ENCODE measurements at regions not wholly inside any gene's neighbourhood (a gene's known extent, or its start where the extent isn't known, plus 50 kb on each side); places are given as distances from the start of the nearest gene placed in this dataset.

DNA sequence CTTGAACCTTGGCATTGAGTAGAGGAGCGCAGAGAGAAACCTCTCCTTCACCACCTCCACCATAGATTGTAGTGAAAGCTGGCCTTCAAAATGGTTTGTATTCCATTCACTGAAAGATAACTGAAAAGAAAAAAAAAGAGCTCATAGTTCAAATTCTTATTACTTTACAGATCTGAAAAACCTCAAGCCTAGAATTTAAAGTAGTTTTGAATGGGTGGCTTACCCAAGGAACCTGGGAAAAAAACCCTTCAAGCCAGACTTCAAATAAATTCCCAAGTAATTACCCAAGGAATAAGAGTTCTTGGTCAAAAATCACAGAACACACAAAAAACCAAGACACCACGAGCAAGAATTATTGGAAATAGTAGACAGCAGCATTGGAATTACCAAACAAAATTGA, 83.6 kb upstream of the TMEM33 start:
- no peak overlapping the region for H3K9ac ChIP-seq (ENCODE audit: low read length)
- TF ChIP-seq ZNF274 (IDR thresholded peaks at IDR 0.05; ENCODE audit: low read depth, low read length) (no peak), EGR1 (IDR thresholded peaks at IDR 0.05; ENCODE audit: low read depth) (no peak), ZFX (IDR thresholded peaks at IDR 0.05) (no peak), ATF3 (IDR thresholded peaks at IDR 0.05) (no peak), TCF7L2 (IDR thresholded peaks at IDR 0.05; ENCODE audit: borderline replicate concordance, extremely low read depth, insufficient read depth, insufficient read length) (no peak), JUND (IDR thresholded peaks at IDR 0.05) (no peak), SP1 (IDR thresholded peaks at IDR 0.05; ENCODE audit: low read depth) (no peak), SRF (IDR thresholded peaks at IDR 0.05; ENCODE audit: low read depth) (no peak), EZH2 (IDR thresholded peaks at IDR 0.05) (no peak), POLR2AphosphoS5 (IDR thresholded peaks at IDR 0.05; ENCODE audit: low read depth, low read length) (no peak), SIN3A (IDR thresholded peaks at IDR 0.05; ENCODE audit: low read depth) (no peak), YY1 (IDR thresholded peaks at IDR 0.05; ENCODE audit: extremely low read depth, insufficient replicate concordance, low read depth, low read length) (no peak), MAX (IDR thresholded peaks at IDR 0.05) (no peak), CBX3 (IDR thresholded peaks at IDR 0.05; ENCODE audit: low read depth) (no peak), RAD21 (IDR thresholded peaks at IDR 0.05; ENCODE audit: low read depth) (no peak), CEBPB (IDR thresholded peaks at IDR 0.05; ENCODE audit: low read depth) (no peak), FOSL1 (IDR thresholded peaks at IDR 0.05; ENCODE audit: low read depth) (no peak), POLR2A (IDR thresholded peaks at IDR 0.05; ENCODE audit: borderline replicate concordance, extremely low read depth, insufficient read depth, insufficient read length) (no peak)
- TF ChIP-seq, protein P1, sequence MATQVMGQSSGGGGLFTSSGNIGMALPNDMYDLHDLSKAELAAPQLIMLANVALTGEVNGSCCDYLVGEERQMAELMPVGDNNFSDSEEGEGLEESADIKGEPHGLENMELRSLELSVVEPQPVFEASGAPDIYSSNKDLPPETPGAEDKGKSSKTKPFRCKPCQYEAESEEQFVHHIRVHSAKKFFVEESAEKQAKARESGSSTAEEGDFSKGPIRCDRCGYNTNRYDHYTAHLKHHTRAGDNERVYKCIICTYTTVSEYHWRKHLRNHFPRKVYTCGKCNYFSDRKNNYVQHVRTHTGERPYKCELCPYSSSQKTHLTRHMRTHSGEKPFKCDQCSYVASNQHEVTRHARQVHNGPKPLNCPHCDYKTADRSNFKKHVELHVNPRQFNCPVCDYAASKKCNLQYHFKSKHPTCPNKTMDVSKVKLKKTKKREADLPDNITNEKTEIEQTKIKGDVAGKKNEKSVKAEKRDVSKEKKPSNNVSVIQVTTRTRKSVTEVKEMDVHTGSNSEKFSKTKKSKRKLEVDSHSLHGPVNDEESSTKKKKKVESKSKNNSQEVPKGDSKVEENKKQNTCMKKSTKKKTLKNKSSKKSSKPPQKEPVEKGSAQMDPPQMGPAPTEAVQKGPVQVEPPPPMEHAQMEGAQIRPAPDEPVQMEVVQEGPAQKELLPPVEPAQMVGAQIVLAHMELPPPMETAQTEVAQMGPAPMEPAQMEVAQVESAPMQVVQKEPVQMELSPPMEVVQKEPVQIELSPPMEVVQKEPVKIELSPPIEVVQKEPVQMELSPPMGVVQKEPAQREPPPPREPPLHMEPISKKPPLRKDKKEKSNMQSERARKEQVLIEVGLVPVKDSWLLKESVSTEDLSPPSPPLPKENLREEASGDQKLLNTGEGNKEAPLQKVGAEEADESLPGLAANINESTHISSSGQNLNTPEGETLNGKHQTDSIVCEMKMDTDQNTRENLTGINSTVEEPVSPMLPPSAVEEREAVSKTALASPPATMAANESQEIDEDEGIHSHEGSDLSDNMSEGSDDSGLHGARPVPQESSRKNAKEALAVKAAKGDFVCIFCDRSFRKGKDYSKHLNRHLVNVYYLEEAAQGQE (IDR thresholded peaks at IDR 0.05; ENCODE audit: low read depth) = no peak
- TF ChIP-seq, protein P2, sequence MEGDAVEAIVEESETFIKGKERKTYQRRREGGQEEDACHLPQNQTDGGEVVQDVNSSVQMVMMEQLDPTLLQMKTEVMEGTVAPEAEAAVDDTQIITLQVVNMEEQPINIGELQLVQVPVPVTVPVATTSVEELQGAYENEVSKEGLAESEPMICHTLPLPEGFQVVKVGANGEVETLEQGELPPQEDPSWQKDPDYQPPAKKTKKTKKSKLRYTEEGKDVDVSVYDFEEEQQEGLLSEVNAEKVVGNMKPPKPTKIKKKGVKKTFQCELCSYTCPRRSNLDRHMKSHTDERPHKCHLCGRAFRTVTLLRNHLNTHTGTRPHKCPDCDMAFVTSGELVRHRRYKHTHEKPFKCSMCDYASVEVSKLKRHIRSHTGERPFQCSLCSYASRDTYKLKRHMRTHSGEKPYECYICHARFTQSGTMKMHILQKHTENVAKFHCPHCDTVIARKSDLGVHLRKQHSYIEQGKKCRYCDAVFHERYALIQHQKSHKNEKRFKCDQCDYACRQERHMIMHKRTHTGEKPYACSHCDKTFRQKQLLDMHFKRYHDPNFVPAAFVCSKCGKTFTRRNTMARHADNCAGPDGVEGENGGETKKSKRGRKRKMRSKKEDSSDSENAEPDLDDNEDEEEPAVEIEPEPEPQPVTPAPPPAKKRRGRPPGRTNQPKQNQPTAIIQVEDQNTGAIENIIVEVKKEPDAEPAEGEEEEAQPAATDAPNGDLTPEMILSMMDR (IDR thresholded peaks at IDR 0.05 in 2 of 3, conservative IDR thresholded peaks at IDR 0.05 in 1 of 3; ENCODE audit: borderline replicate concordance in 1 of 3, insufficient read depth in 1 of 3, low read depth in 2 of 3, low read length in 2 of 3) = no peak
- H3K4me3 ChIP-seq (replicated peaks in 1 of 2; ENCODE audit: low read depth in 1 of 2, low read length in 2 of 2) = no peak overlapping the region
- intact Hi-C loops (cut with micrococcal nuclease) = no loop called here
- H2AFZ ChIP-seq (ENCODE audit: low read depth, low read length, poor library complexity, severe bottlenecking) = no peak overlapping the region
- RAD21 ChIA-PET (ENCODE audit: low non-redundant PET in 1 of 2, low total read pairs in 2 of 2, uncharacterized antibody in 2 of 2, unreplicated experiment in 2 of 2) = no interaction called here
- no peaks in the 10 kb centered on the region for H3K27me3 ChIP-seq (ENCODE audit: insufficient read depth, low read length)
- no peaks in the 10 kb centered on the region for H3K9me3 ChIP-seq (ENCODE audit: control insufficient read depth in 1 of 2, insufficient read depth in 1 of 2, low read depth in 1 of 2, low read length in 2 of 2)
- H4K20me1 ChIP-seq (ENCODE audit: insufficient read depth) = no peaks in the 10 kb centered on the region
- no peak for ATAC-seq
- no peaks in the 10 kb centered on the region for H3K9me2 ChIP-seq (ENCODE audit: insufficient read depth)
- H3K79me2 ChIP-seq (ENCODE audit: insufficient read depth, low read length) = no peaks in the 10 kb centered on the region
- H3K27ac ChIP-seq (ENCODE audit: low read depth, low read length) = no peak overlapping the region
- H3K4me2 ChIP-seq (ENCODE audit: low read length) = no peak overlapping the region
- H3K4me1 ChIP-seq (ENCODE audit: control insufficient read depth in 1 of 2, insufficient read depth in 2 of 2, low read length in 2 of 2) = no peaks in the 10 kb centered on the region
- no TSS peak for BruUV-seq (replicated peaks)
- POLR2A ChIA-PET = no interaction called here
- CTCF ChIA-PET = no interaction called here
- H3K36me3 ChIP-seq (ENCODE audit: control insufficient read depth in 1 of 2, insufficient read depth in 2 of 2, low read length in 2 of 2) = no peaks in the 10 kb centered on the region
- no peak for DNase-seq (ENCODE audit: low read depth, low spot score)

Measured in HCT116 (cell line).